HG03045 (cell line): ENCODE measurements at regions not wholly inside any gene's neighbourhood (a gene's known extent, or its start where the extent isn't known, plus 50 kb on each side); places are given as distances from the start of the nearest gene placed in this dataset.
"Not testable (repeated sequence)": the region's sequence is repeated elsewhere in the genome, so short reads cannot be mapped to it uniquely, and the experiment has no call there.

Source experiments
- ATAC-seq: cut with Tn5 transposase; IDR thresholded peaks from one replicate; pipeline ENCODE4 v1.9.1; 2021; ENCODE audit warnings: mild to moderate bottlenecking, moderate library complexity; ENCODE audit not compliant: unreplicated experiment

DNA sequence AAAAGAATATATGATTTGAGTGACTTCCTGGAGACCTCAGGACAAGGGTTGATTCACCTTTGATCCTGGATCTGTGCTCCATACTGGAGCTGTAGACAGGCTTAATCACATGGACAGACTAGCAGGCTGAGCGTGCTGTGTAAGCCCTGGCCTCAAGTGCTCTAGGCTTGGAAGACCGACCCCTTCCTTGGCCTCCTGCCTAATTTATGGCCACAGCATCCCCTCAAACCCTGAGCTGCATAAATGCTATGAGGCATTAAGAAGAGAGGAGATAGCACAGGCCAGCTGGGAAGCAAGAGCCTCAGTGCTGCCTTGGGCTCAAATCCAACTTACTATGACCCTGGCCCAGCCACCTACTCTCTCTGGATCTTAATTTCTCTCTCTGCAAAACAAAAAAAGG, 385.1 kb downstream of the BUD13 start:
- no peak for ATAC-seq

DNA sequence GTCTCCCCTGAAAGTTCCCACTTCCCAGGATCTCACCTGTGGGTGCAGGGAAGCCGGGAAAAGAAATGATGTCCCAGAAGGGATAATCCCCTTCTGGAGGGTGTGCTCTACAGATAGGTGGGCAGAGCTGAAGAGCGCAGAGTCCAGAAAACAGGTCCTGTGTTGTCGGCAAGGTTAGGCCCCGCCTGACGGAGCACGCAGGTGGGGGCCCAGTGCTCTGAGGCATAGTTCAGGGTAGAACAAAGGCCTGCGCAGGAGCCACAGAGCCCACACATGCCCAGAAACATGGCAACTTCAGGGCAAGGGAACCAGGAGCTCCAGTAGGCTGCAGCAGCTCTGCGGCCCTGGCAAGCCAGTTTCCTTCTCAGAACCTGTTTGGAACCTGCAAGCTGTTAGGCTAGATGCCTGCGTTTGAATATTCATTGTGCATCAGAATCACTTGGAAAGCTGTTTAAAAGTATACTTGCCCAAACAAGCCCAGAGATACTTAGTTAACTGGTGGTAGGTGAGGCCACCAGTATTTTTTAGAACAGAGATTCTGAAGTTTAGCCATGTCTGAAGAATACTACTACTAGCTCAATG, 386.6 kb downstream of the BUD13 start:
- ATAC-seq: no peak

DNA sequence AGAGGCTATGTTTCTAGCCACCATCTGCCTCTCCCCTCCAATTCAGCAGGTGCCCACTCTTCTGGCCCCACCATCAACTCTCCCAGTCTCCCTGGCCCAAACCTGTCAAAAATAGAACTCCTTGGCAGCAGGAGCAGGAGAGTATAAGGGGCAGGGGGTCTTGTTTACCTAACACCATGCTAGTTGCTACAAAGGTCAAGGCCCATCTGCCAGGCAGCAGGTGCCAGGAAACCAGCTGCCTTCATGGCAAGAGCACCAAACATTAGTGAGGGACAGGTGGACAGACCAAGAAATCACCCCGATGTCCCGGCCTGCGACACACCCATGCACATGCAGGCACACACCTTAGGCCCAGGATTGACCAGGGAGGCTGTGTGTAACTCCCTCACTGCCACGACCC, 387.9 kb downstream of the BUD13 start:
- ATAC-seq: no peak

DNA sequence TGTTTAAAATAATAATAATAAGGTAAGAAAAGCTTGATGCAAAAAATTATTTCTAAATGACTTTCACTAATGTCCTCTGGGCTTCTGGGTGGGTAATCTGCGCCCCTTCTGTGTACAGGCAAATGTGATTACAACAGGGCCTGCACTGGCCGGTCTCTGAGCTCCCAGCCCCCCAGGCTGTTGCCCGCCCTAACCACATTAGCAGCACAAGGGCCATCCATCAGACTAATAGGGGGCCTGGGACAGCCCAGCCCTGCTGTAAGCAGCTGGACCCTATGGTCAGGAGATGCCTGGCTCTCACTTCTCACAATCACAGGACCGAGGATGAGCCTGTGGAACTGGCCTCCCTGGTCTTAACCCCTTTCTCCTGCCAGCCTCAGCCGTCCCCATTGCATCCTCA, 388.4 kb downstream of the BUD13 start:
- no peak for ATAC-seq

DNA sequence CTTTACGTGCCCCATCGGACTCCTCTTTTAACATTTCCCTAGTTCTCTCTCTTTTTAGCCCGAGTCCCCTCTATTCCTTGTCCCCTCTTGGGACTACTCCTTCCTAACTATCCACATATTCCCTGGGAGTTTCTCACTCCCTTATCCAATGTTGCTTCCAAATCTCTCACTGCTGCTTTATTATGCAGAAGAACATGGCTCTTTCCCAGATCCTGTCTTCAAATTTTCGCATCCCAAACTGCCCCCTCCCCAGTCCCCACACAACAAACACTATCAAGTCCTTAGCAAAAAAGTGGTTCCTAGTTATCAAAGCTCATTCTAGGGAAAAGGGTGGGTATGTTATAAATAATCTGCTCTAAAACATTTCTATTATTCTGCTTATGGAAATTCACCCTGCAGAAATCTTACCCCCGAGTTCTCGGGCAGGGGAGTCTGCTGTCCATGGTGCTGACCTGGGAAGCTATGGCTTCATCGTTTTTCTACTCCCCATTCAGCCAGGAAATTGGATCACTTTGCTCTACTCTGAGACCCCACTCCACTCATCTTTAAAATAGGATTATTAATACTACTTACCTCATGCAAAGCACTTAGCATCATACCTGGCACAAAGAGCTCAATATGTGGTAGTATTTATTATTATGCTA, 393.5 kb downstream of the BUD13 start:
- ATAC-seq: no peak

DNA sequence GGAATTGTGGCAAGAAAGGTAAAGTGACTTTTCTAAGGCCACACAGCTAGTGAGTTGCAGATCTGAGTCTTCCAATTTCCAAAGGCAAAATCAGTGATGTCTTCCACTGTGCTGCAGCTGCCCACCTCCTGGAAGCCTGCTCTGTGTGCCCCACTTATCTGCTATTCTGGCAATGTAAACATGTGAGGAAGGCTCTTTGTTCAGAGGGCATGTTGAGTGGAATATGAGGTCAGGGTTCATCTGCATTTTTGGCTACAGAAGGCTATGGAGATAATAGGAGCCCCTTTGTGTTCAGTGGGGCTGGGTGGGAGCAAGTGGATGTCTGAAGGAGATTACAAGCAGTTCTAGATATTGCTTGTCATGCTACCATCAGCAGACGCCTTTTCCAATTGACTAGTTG, 396.2 kb downstream of the BUD13 start:
- no peak for ATAC-seq

DNA sequence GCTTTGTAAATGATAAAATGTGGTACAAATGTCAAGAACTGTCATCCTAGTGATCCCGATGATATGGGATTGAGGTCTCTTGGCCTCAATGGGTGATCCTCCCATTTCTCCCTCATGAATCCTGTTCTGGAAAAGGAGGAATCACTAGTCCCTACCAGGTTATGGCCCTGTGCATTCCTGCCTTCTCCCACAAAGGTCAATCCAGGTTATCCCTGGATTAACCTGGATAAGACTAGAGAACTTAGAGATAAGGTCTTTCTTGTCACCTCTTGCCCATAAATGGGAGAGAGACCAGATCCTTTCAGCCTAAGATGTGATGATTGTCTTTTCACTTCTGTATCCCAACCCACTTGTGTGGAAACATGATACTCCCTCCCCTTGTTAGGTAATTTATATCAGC, 396.7 kb downstream of the BUD13 start:
- ATAC-seq: no peak

DNA sequence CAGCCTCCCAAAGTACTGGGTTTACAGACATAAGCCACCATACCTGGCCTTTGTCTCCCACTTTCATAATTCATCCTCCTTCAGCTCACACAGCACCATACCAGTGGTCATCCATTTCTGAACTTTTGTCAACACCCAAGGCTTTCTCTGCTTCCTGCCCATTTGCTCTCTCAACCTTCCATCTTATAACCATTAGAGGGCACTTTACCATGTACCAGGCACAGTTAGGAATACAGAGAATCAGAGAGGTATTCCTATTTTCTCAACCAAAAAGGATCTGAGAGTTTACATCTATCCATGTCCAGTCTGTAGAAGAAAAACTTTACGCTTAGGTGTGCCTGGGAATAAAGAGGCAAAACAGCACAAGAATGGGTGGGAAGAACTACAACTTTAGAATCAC, 397.6 kb downstream of the BUD13 start:
- no peak for ATAC-seq

DNA sequence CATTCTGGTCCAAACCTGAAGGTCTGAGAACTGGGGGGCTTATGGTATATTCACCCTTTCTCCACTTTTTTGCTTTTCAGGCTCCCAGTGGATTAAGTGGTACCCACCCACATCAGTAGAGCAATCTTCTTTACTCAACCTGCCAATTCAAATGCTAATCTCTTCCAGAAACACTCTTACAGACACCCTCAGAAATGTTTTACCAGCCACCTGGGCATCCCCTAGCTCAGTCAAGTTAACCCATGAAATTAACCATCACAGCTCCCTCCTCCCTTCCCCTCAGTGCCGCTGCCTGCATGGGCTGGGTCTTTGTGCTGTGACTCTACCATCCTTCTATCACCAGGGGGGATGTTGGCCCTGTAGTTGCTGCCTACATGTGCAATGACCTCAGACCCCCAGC, 398.7 kb downstream of the BUD13 start:
- no peak for ATAC-seq

DNA sequence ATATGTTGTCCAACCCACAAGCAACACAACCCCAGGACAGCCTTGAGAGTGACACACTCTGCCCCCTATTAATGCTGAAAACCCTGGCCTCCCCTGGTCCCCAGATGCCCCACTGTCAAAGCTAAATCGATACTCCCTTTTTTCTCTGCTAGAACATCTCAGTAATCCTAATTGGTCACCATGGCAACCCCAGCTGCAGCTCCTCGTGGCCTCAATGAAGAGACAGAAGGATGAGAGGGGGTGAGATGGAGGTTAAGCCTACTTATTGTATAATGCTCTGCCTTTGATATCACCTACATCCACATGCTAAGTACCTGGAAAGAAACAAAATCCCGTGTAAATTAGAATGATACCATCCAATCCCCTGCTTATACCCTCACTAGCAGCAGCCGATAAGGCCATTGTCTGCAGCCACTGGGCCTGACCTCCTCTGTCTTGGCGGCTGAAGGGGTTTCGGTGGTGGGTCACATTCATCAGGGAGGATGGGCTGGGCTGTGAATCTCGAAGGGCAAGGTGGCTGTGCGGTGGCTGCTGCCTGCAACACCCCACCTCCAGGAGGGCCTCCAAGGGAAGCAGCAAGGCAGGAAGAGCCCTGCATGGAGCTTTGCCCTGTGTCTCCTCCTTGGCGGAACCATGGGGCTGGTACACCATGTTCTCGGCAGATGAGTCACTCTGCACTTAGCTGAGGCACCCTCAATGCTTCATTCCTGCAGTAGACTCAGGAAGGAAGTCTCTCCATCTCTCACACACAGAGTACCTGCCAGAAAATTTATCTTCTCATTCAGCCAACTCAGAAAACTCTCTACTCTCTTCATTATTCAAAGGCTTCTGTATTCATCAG, 399.5 kb downstream of the BUD13 start:
- no peak for ATAC-seq

DNA sequence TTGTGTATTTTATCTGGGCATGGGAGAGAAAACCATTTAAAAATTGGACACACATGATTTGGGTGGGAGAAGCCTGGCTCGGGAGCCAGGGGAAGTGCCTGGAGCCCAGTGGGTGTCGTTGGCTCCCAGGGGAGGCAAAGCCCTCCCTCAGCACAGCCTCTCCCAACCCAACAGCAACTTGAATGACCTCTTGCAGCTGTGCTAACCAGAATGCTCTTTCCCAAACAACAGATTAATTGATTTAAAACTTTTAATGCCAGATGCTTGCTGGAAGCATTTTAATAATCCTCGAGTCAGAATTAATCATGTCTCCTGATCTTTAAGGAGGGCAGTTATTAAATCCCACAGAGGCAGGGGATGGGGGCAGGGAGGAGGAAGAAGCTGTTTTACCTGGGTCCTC, 401.6 kb downstream of the BUD13 start:
- ATAC-seq: no peak

DNA sequence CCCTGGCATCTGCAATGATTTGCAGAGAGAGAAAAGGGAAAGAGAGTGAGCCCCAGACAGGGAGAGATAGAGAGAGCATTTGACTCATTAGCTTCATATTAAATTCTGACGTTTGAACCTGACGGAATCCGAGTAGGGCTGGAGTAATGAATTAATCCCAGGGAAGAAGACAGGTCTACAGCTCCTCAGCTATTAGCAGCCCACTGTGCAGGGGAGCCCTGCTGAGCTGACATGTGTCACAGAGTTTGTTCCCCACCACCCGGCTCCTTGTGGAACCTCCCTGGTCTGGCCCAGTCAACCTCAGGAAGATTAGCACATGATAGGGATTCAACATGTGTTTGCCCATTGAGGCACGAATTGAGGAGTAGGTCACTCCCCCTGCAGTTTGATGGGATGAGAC, 404.0 kb downstream of the BUD13 start:
- no peak for ATAC-seq

DNA sequence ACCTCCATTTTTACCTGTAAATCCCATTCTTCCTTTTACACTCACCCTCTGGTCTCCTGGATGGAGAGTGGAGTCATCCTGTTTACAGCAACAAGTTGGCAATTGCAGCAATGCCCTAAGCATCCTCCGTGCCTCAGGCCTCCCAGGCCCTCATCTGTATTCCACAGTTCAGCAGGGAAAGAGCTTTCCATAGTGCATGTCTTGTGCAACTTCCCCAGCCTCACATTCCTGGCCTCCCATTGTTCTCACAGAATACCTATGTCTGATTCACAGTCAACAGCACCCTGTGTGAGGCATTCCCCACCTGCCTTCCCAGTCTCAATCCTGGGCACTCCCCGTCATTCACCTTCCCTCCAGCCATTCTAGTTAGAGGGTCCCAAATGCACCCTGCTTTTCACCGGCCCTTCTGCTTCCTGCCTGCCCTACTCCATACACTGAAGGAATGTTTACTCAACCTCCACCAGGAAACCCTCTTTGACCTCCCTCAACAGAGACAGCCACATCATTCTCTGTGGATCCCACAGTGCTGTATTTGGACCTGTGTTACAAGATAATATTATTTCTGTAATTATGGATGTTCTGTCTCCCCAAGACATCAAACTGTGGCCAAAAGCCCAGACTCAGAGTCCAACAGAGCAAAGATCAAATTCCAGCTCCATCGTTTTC, 405.7 kb downstream of the BUD13 start:
- no peak for ATAC-seq

DNA sequence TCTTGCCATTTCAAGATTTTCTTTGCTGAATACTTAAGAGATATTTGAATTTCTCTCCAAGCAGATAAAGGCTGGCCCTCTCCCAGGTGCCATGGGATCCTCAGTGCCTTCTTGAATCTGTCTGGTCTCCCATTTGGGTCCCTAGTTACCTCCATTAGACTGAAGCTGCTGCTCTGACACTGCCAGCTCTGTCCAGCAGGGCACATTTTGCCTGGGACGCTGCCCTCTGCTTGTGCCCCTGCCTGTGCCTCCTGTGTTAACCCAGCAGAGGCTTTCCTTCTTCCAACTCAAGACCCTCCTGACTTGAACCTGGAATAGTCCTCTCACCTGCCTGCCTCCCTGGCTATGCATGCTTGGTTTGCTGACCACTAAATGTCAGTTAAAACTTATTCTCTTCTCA, 406.3 kb downstream of the BUD13 start:
- ATAC-seq: no peak

DNA sequence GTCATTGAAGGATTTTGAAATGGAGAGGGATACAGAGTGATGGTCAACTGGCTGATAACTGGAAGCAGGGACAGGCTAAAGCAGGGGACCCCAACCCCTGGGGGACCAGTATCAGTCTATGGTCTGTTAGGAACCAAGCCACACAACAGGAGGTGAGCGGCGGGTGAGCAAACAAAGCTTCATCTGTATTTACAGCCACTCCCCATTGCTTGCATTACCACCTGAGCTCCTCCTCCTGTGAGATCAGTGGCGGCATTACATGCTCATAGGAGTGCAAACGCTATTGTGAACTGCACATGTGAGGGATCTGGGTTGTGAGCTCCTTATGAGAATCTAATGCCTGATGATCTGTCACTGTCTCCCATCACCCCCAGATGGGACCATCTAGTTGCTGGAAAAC, 407.9 kb downstream of the BUD13 start:
- not testable (repeated sequence) for ATAC-seq

DNA sequence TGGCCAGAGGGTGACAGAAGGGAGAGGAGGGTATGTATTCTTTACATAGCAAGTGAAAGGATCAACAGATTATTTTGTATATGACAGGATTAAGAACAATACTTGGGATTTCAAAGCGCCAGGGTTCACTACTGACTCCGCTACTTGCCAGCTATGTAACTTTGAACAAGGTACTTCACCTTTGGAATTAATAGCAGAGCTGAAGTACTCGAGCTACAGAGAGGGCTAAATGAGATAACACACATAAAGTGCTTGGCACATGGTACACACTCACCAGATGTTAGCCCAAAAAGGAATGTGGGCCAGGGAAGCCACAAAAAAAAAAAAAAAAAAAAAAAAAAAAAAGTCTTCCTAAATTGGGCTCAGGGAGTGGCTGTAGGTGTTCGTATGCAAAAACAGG, 408.4 kb downstream of the BUD13 start:
- no peak for ATAC-seq

DNA sequence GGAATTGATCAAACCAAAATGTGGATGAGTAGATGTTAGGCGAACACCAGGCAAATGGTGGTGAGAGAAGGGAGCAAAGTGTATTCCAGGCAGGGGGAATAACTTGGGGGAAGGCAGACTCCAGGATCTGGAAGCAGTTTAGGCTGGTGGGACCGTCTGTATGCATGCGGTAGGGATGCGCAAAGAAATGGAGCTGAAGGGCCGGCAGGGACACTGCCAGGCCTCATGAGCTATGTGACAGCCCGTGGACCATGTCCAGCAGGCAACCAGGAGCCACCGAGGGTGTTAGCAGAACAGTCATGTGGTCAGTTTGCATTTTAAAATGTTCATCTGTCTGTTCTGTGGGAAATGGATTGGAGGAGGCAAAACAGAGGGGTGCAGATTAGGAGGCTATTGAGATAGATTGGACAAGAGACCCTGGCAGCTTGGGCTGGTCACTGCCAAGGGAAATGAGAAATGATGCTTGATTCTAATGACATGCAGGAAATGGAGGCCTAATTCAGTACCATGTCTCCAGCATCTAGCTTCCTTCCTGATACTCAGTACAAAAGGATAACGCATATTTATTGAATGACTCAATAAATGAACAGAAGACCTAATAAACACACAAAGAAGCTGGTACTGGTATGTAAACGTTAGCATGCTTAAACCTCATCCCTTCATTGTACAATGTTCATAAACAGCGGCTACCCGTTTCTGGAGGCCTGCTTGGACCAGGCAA, 412.4 kb downstream of the BUD13 start:
- no peak for ATAC-seq

DNA sequence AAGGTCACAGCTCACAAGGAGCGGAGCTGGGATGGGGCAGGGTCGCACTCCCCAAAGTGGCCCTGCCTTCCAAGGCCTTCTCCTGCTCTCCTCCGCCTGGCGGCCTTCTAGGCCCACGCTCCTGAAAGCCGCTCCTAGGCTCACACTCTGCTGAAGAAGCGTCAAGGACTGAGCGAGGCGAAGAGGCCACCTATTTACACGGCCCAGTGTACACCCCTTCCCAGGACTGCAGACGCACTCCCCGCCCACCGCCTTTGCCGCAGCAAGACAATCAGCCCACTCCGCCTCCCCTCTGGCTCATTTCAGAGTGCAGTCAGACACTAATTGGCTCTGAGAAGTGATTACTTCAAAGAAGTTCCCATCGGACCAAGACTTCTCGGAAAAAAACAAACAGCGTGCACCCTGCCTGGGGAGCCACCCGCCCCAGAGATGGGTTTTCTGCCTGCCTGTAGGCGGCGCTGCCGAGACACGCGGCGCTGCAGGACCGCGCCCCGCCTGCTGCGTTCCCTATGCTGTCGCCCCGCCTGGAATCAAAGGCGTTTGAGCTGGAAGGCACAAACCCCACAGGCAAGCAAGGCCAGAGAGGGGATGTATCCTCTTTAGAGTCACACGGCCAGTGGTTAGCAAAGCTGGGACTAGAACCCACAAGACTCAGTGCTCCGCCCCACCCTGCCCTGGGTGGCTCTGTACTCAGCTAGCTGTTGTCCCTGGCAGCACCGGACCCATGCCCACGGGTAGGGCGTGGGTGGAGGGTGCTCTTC, 414.8 kb downstream of the BUD13 start:
- no peak for ATAC-seq

DNA sequence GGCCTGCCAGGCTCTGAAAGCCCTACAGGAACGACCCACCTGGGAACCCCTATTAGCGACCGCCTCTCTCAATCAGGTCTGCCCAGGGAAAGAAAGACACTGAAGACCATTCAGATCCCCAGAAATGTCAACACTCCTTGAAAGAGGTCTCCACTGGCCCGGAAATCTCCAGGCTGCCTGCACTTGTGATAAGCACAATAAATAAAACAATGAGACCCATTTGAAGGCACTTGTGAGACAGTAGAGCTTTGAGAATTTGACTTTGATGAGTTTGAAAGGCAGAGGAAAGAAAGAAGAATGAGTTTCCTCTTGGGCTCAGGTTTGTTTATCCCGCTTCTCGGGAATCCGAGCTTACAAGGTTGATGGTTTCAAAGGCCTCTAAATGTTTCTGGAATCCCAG, 416.3 kb downstream of the BUD13 start:
- no peak for ATAC-seq

DNA sequence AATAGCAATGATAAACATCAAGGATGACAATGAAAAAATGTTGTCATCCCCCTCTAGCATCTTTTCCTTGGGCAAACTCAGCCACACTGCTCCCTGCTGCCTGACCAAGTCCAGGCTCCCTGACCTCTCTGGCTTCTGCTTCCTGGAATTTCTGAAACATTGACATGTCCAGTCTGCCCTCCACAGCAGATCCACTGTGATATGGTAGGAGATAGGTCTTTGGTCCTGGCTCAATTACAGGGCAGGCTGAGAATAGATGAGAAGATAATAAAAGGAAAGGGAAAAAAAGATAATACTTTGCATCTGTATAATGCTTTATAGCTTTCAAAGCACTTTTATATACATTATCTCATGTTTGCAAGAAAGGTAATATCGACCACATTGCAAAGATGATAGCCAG, 417.7 kb downstream of the BUD13 start:
- no peak for ATAC-seq
